GM10266 (cell line): ENCODE measurements at regions not wholly inside any gene's neighbourhood (a gene's known extent, or its start where the extent isn't known, plus 50 kb on each side); places are given as distances from the start of the nearest gene placed in this dataset.
"Not testable (repeated sequence)": the region's sequence is repeated elsewhere in the genome, so short reads cannot be mapped to it uniquely, and the experiment has no call there.

ENCODE experiments used
- DNase-seq: peaks from one replicate; pipeline ENCODE4 v3.0.0; 2012; ENCODE audit errors: extremely low spot score
- TF ChIP-seq, protein P1 (sequence below): IDR thresholded peaks from 2 replicates; pipeline ENCODE4 v1.5.1; 2012; ENCODE audit warnings: mild to moderate bottlenecking, low read depth; ENCODE audit not compliant: control insufficient read depth, insufficient read depth; ENCODE audit errors: missing control alignments

DNA sequence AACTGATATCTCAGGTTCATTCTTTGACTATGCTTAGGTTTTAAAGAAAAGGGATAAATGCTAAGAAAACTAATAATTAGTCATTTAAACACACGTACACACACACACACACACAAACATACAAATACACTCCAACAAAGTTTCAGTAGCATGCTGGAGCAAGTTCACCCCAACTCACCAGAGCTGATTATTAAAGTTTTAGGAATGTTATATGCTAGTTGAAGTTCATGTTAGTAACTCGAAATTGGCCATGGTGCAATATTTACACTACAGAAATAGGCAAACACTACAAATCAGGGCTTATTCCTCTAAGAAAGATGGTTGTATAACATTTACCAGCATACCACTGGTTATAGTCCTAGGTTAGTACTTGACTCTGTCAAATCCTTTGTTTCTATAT, 384.0 kb upstream of the DIPK2B start:
- TF ChIP-seq, protein P1, sequence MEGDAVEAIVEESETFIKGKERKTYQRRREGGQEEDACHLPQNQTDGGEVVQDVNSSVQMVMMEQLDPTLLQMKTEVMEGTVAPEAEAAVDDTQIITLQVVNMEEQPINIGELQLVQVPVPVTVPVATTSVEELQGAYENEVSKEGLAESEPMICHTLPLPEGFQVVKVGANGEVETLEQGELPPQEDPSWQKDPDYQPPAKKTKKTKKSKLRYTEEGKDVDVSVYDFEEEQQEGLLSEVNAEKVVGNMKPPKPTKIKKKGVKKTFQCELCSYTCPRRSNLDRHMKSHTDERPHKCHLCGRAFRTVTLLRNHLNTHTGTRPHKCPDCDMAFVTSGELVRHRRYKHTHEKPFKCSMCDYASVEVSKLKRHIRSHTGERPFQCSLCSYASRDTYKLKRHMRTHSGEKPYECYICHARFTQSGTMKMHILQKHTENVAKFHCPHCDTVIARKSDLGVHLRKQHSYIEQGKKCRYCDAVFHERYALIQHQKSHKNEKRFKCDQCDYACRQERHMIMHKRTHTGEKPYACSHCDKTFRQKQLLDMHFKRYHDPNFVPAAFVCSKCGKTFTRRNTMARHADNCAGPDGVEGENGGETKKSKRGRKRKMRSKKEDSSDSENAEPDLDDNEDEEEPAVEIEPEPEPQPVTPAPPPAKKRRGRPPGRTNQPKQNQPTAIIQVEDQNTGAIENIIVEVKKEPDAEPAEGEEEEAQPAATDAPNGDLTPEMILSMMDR: no peak
- no peak for DNase-seq

DNA sequence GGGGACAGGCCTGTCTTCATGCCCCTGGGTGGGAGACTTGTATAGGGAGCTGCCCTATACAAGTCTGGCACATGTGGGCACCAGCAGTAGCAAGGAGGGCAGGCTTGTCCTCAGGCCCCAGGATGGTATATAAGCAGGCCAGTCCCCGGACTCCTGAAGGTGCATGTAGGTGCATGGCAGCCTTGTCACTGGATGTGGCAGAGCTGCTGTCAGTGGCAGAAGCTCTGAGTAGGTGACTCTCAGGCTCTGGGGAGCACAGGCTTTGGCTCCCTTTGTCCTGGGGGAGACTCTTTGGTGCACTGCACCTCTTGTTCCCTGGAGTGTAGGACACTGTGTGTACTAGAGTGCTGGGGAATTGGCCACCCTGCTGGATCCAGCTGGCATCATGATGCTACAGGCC, 376.7 kb upstream of the DIPK2B start:
- TF ChIP-seq, protein P1: no peak
- no peak for DNase-seq

DNA sequence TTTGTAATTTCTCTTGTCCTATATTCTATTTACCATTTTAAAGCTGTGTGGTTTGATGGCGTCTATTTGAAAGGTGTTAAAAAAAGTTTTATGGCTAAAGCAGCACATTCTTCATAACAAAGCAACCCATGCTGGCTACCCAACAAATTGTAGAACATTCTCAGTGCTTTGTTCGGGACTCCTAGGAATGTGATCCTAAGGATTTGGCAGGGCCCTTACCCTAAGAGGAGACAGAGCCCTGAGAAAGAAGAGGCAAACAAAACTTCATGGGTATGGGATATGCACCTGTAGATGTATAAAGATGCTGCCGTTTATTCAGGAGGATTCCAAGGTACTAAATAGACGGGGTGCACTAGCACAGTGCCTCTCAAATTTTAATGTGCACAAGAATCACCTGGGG, 370.8 kb upstream of the DIPK2B start:
- DNase-seq: no peak
- TF ChIP-seq, protein P1: no peak

DNA sequence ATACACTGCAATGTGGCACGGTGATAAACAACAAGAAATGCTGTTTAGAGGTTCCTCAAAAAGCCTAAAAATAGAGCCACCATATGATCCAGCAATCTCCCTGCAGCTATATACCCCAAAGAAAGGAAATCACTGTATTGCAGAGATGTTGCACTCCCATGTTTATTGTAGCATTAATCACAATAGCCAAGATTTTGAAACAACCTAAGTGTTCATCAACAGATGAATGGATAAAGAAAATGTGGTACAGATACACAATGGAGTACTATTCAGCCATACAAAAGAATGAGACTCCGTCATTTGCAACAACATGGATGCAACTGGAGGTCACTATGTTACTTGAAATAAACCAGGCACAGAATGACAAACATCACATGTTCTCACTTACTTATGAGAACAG, 365.8 kb upstream of the DIPK2B start:
- DNase-seq: no peak
- TF ChIP-seq, protein P1: no peak

DNA sequence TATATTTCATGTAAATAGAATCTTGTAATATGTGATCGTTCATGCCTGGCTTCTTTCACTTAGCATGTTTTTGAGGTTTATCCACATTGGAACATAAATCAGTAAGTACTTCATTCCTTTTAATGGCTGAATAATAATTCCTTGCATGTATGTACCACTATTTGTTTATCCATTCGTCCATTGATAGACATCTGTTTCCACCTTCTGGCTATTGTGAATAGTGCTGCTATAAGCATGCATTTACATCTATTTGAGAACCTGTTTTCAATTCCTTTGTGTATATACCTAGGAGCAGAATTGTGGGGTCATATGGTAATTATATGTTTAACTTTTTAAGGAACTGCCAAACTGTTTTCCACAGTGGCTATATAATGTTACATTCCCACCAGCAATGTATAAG, 356.7 kb upstream of the DIPK2B start:
- TF ChIP-seq, protein P1: no peak
- DNase-seq: no peak

DNA sequence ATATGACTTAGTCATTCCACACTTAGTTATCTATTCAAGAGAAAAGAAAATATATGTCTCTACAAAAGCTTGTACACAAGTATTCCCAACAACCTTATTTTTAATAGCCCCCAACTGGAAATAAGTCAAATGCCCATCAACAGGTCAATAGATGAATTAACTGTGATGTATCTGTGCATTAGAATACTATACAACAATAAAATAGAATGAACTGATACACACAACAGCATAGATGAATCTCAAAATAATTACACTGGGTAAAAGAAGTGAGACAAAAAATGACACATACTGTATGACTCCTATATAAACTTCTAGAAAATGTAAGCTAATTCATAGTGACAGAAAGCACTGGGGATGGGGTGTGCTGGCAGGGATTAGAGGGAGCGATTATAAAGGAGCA, 354.1 kb upstream of the DIPK2B start:
- TF ChIP-seq, protein P1: no peak
- DNase-seq: no peak

DNA sequence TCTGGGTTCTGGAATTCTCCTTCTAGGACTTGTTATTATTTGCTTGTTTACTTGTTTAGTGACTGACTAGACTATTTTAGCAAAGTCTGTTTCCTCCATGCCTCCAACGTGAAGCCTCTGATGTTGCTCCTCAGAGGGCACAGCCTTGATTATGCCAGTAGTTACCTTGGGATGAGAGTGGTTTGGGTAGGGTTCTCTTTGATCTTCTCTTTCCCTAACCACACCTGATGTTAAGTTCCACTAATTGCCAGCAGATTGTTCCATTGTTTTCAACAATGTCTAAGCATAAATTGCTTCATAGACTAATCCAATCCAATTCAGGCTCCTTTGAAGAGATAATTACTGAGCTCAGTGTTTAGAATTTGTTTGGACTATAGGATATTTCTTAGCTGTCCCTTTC, 352.7 kb upstream of the DIPK2B start:
- TF ChIP-seq, protein P1: no peak
- no peak for DNase-seq

DNA sequence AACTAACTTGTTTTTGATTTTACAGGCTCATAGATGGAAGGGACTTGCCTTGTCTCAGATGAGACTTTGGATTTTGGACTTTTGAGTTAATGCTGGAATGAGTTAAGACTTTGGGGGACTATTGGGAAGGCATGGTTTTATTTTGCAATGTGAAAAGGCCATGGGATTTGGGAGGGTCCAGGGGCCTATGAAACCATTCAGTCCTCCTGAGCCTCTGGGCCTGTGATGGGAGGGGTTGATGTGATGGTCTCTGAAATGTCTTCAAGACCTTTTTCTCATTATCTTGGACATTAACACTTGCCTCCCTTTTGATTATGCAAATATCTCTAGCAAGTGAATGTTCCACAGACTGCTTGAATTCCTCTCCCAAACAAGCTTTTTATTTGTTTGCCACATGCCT, 346.0 kb upstream of the DIPK2B start:
- not testable (repeated sequence) for DNase-seq
